Smooth muscle cell (in vitro differentiated cells): ENCODE measurements at regions not wholly inside any gene's neighbourhood (a gene's known extent, or its start where the extent isn't known, plus 50 kb on each side); places are given as distances from the start of the nearest gene placed in this dataset.

Experiments
- DNase-seq: peaks from one replicate; lab custom pipeline; 2025; ENCODE audit not compliant: unreplicated experiment; lab: John Stamatoyannopoulos, UW
- H2AFZ ChIP-seq: fragments of 200-600 bp; sonication (generic); 2 replicates; pipeline ENCODE4 v1.6.0; 2016; ENCODE audit warnings: antibody characterized with exemption, low read depth, mild to moderate bottlenecking
- H3F3A ChIP-seq: fragments of 200-600 bp; sonication (generic); 2 replicates; pipeline ENCODE4 v1.6.0; 2017; ENCODE audit warnings: antibody characterized with exemption, low read depth
- H3K27ac ChIP-seq: fragments of 200-600 bp; sonication (generic); 2 replicates; pipeline ENCODE4 v1.5.1; 2016; ENCODE audit warnings: low read depth, mild to moderate bottlenecking
- H3K27me3 ChIP-seq: fragments of 200-600 bp; sonication (generic); 2 replicates; pipeline ENCODE4 v1.6.1; 2016; ENCODE audit warnings: low read depth, mild to moderate bottlenecking
- H3K36me3 ChIP-seq: fragments of 200-600 bp; sonication (generic); 2 replicates; pipeline ENCODE4 v1.5.1; 2016; ENCODE audit warnings: low read depth
- H3K4me1 ChIP-seq: fragments of 200-600 bp; sonication (generic); 2 replicates; pipeline ENCODE4 v1.5.1; 2016; ENCODE audit warnings: low read depth
- H3K4me2 ChIP-seq: fragments of 200-600 bp; sonication (generic); 2 replicates; pipeline ENCODE4 v1.6.0; 2016; ENCODE audit warnings: mild to moderate bottlenecking
- H3K4me3 ChIP-seq: fragments of 200-600 bp; sonication (generic); 2 replicates; pipeline ENCODE4 v1.5.1; 2016; ENCODE audit warnings: mild to moderate bottlenecking
- H3K79me2 ChIP-seq: fragments of 200-600 bp; sonication (generic); 2 replicates; pipeline ENCODE4 v1.6.0; 2016; ENCODE audit warnings: low read depth, mild to moderate bottlenecking
- H3K9ac ChIP-seq: fragments of 200-600 bp; sonication (generic); 2 replicates; pipeline ENCODE4 v1.6.0; 2016; ENCODE audit warnings: low read depth
- H3K9me3 ChIP-seq: fragments of 200-600 bp; sonication (generic); replicated peaks from 2 replicates; pipeline ENCODE4 v1.5.1; 2016; ENCODE audit warnings: low read depth
- H4K20me1 ChIP-seq: fragments of 200-600 bp; sonication (generic); 2 replicates; pipeline ENCODE4 v1.6.0; 2016; ENCODE audit warnings: low read depth
- WGBS: methylation state at CpG from one replicate; pipeline ENCODE4 v1.1.7; 2016; ENCODE audit warnings: low lambda C conversion rate; 5-methylcytosine and 5-hydroxymethylcytosine counted together
- TF ChIP-seq, protein P1 (sequence below): fragments of 200-600 bp; sonication (generic); IDR thresholded peaks from 2 replicates; pipeline ENCODE4 v1.5.1; 2017; ENCODE audit warnings: borderline replicate concordance, mild to moderate bottlenecking, antibody characterized with exemption; ENCODE audit not compliant: insufficient read depth, poor library complexity, severe bottlenecking

DNA sequence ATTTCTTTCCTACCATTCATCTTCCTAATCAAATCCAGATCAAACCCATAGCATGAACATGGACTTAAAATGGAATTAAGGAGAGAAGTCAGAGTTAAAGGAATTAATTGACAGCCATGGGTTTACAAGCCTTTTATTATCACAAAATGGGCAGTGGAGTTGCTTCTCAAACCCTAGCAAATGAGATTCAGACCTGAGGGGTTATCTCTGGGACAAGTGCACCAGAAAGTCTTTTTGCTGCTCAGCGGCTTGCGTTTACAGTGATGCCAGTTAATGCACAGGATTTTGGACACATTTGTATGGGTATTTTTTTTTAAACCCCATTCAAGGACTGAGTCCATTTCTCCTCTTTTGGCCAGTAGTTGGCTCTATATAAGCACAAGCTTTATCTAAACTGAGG lies 503.0 kb downstream of the EFNB2 start:
- no peak for DNase-seq
- Histone ChIP-seq H3K4me3 (no peak overlapping the region), H3K4me1 (no peaks in the 10 kb centered on the region), H3F3A (no peaks in the 10 kb centered on the region), H4K20me1 (no peaks in the 10 kb centered on the region), H3K4me2 (no peak overlapping the region), H2AFZ (no peak overlapping the region), H3K36me3 (no peaks in the 10 kb centered on the region), H3K9ac (no peak overlapping the region), H3K27me3 (no peaks in the 10 kb centered on the region), H3K27ac (no peak overlapping the region), H3K79me2 (no peaks in the 10 kb centered on the region), H3K9me3 (no peaks in the 10 kb centered on the region)
- 63% methylated on average over 2 of the region's 2 CpGs for WGBS
- TF ChIP-seq, protein P1, sequence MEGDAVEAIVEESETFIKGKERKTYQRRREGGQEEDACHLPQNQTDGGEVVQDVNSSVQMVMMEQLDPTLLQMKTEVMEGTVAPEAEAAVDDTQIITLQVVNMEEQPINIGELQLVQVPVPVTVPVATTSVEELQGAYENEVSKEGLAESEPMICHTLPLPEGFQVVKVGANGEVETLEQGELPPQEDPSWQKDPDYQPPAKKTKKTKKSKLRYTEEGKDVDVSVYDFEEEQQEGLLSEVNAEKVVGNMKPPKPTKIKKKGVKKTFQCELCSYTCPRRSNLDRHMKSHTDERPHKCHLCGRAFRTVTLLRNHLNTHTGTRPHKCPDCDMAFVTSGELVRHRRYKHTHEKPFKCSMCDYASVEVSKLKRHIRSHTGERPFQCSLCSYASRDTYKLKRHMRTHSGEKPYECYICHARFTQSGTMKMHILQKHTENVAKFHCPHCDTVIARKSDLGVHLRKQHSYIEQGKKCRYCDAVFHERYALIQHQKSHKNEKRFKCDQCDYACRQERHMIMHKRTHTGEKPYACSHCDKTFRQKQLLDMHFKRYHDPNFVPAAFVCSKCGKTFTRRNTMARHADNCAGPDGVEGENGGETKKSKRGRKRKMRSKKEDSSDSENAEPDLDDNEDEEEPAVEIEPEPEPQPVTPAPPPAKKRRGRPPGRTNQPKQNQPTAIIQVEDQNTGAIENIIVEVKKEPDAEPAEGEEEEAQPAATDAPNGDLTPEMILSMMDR, result no peak

DNA sequence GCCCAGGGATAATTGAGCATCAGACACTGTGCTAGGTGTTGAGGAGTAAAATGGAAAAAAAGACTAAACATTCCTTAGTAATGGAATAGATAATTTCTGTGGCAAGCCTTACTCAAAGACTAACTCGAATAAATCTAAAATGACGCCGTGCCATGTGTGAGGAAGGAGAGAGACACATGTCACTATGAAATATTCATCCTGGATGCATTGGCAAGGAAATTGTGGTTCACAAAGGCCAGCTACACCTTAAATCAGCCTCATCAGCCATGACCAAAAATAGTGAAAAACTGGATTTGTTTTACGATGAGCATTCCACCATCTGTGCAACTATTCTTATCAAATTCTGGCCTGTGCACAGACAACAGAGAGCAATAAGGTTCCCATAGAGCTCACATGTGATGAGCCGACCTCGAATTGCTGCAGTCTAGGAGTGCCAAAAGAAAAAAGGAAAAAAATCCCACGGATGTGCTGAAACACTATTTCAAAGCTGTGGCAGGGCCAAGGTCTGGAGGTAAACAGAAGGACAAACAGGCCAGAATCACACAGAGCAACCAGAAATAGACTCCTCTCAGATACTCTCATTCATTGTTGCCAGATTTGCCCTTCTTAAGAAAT lies 505.7 kb downstream of the EFNB2 start:
- Histone ChIP-seq H3K9ac (no peak overlapping the region), H3F3A (no peaks in the 10 kb centered on the region), H3K4me3 (no peak overlapping the region), H3K27me3 (no peaks in the 10 kb centered on the region), H4K20me1 (no peaks in the 10 kb centered on the region), H3K27ac (peak overlapping the region; percentile 60), H3K4me1 (no peaks in the 10 kb centered on the region), H3K9me3 (no peaks in the 10 kb centered on the region), H3K36me3 (no peaks in the 10 kb centered on the region), H3K79me2 (no peaks in the 10 kb centered on the region), H2AFZ (no peak overlapping the region), H3K4me2 (no peak overlapping the region)
- no peak for DNase-seq
- TF ChIP-seq, protein P1, result no peak
- WGBS, result 90% methylated on average over 7 of the region's 7 CpGs

DNA sequence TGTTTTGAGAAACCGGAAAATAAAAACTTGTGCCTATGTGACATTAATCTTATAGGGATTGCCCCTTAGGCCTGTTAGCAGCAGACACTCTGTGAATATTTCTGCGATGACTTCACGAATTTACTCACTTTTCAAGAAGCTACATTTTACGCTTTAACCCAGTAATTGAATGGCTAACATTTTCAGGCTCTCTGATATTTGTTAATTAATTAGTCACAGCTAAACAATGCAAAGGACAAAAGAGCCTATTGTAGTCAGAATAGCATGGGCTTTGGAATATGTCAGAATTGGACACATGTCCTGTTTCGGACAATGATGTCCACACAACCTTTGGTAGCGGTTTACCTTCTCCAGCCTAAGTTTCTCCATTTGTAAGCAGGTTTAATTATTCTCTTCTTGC lies 506.6 kb downstream of the EFNB2 start:
- Histone ChIP-seq H4K20me1 (no peaks in the 10 kb centered on the region), H3K9me3 (no peaks in the 10 kb centered on the region), H3K27me3 (no peaks in the 10 kb centered on the region), H3K4me3 (no peak overlapping the region), H3F3A (no peaks in the 10 kb centered on the region), H3K27ac (peak overlapping the region; percentile 60), H2AFZ (no peak overlapping the region), H3K9ac (no peak overlapping the region), H3K4me2 (peak overlapping the region; percentile 22), H3K79me2 (no peaks in the 10 kb centered on the region), H3K4me1 (no peaks in the 10 kb centered on the region), H3K36me3 (no peaks in the 10 kb centered on the region)
- DNase-seq, result no peak
- TF ChIP-seq, protein P1, result no peak
- WGBS, result 52% methylated on average over 6 of the region's 6 CpGs

DNA sequence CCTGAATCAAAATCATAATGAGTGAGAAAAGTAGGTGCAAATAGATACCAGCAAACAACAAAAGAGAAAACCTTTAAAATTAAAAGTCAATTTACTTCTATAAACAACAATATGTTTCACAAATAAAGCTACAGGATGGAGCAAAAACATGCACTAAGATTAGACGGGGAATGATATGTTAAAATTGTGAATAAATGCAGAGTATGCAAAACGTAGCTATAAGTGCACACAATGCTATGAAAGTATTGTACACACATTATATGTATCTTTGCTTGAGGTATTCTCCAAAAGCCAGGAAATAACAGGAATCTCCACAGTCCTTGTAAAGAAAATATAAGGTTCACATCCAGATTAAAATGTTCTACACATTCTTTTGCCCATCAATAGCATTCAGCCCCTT lies 523.9 kb downstream of the EFNB2 start:
- Histone ChIP-seq H2AFZ (no peak overlapping the region), H3K4me2 (no peak overlapping the region), H3K79me2 (no peaks in the 10 kb centered on the region), H3K27me3 (no peaks in the 10 kb centered on the region), H3K4me1 (no peaks in the 10 kb centered on the region), H3K4me3 (no peak overlapping the region), H3F3A (no peaks in the 10 kb centered on the region), H3K36me3 (no peaks in the 10 kb centered on the region), H3K27ac (no peak overlapping the region), H3K9me3 (no peaks in the 10 kb centered on the region), H4K20me1 (no peaks in the 10 kb centered on the region), H3K9ac (no peak overlapping the region)
- WGBS, result 86% methylated on average over 2 of the region's 2 CpGs
- TF ChIP-seq, protein P1, result no peak
- no peak for DNase-seq
